IMR-90 (cell line): ENCODE measurements at regions not wholly inside any gene's neighbourhood (a gene's known extent, or its start where the extent isn't known, plus 50 kb on each side); places are given as distances from the start of the nearest gene placed in this dataset.

Experiments used
- ATAC-seq: fragments of 200-7000 bp; cut with Tn5 transposase; 2 replicates; pipeline ENCODE4 v1.9.1; 2020; ENCODE audit warnings: low read depth, mild to moderate bottlenecking, moderate library complexity
- BruUV-seq: library from RNA; stranded (reverse); fragments of 400-500 nt; replicated peaks from 2 replicates; lab custom pipeline; 2021; lab: Mats Ljungman, UMichigan
- CTCF ChIA-PET: fragments of 300-600 bp; formaldehyde crosslinking; extraction: SDS; loops from one replicate; lab custom pipeline; 2021; ENCODE audit warnings: antibody characterized with exemption; lab: Yijun Ruan, JAX
- POLR2A ChIA-PET: fragments of 300-600 bp; sonication (Branson Sonifier 250); formaldehyde crosslinking; loops from one replicate; lab custom pipeline; 2022; ENCODE audit warnings: antibody characterized with exemption; ENCODE audit not compliant: unreplicated experiment; lab: Charles Lee
- DNase-seq: peaks from one replicate; pipeline ENCODE4 v3.0.0; 2013
- H2AFZ ChIP-seq: replicated peaks from 2 replicates; pipeline ENCODE3; 2013; ENCODE audit warnings: low read length, mild to moderate bottlenecking; ENCODE audit not compliant: poor library complexity
- H2AK5ac ChIP-seq: 2 replicates; pipeline ENCODE4 v1.6.1; 2013; ENCODE audit warnings: low read depth, low read length, inconsistent platforms
- H2AK9ac ChIP-seq: replicated peaks from 2 replicates; pipeline ENCODE3; 2013; ENCODE audit warnings: mild to moderate bottlenecking, low read depth, low read length, moderate library complexity; ENCODE audit not compliant: poor library complexity
- H2BK120ac ChIP-seq: 2 replicates; pipeline ENCODE4 v1.6.1; 2013; ENCODE audit warnings: low read depth, low read length, inconsistent platforms
- H2BK15ac ChIP-seq: 3 replicates; pipeline ENCODE4 v1.6.1; 2013; ENCODE audit warnings: low read depth, low read length, inconsistent platforms
- H2BK20ac ChIP-seq: 2 replicates; pipeline ENCODE4 v1.6.1; 2013; ENCODE audit warnings: low read depth, mild to moderate bottlenecking, inconsistent platforms, low read length, moderate library complexity
- H2BK5ac ChIP-seq: 2 replicates; pipeline ENCODE4 v1.6.1; 2013; ENCODE audit warnings: mild to moderate bottlenecking, low read depth, low read length, inconsistent platforms; ENCODE audit not compliant: poor library complexity, severe bottlenecking
- H3K14ac ChIP-seq: replicated peaks from 2 replicates; pipeline ENCODE4 v1.6.1; 2013; ENCODE audit warnings: low read depth, low read length, inconsistent platforms
- H3K18ac ChIP-seq: 2 replicates; pipeline ENCODE4 v1.6.1; 2013; ENCODE audit warnings: low read depth, low read length, control low read depth
- H3K23ac ChIP-seq: 2 replicates; pipeline ENCODE4 v1.6.1; 2013; ENCODE audit warnings: low read depth, low read length, inconsistent platforms
- H3K27ac ChIP-seq: 2 replicates; pipeline ENCODE4 v1.5.1; 2013; ENCODE audit warnings: mild to moderate bottlenecking, control low read depth, low read length; ENCODE audit not compliant: insufficient read depth
- H3K27me3 ChIP-seq: 2 replicates; pipeline ENCODE4 v1.6.1; 2013; ENCODE audit warnings: low read length; ENCODE audit not compliant: control insufficient read depth, insufficient read depth
- H3K36me3 ChIP-seq: 2 replicates; pipeline ENCODE4 v1.6.1; 2013; ENCODE audit warnings: low read length, mixed read lengths; ENCODE audit not compliant: control insufficient read depth, insufficient read depth
- H3K4ac ChIP-seq: 2 replicates; pipeline ENCODE4 v1.6.1; 2013; ENCODE audit warnings: low read depth, low read length, inconsistent platforms
- H3K4me1 ChIP-seq: 2 replicates; pipeline ENCODE4 v1.6.1; 2013; ENCODE audit warnings: low read length, mixed read lengths; ENCODE audit not compliant: control insufficient read depth, insufficient read depth
- H3K4me2 ChIP-seq: 2 replicates; pipeline ENCODE4 v1.6.1; 2013; ENCODE audit warnings: low read depth, mild to moderate bottlenecking, control low read depth, low read length, moderate library complexity
- H3K4me3 ChIP-seq: 2 replicates; pipeline ENCODE4 v1.5.1; 2013; ENCODE audit warnings: low read depth, mild to moderate bottlenecking, control low read depth, low read length, moderate library complexity; ENCODE audit not compliant: insufficient read depth
- H3K56ac ChIP-seq: 2 replicates; pipeline ENCODE4 v1.6.1; 2013; ENCODE audit warnings: low read length, inconsistent platforms; ENCODE audit not compliant: insufficient read depth; ENCODE audit errors: extremely low read depth
- H3K79me1 ChIP-seq, 2 experiments: 2 replicates each; pipeline ENCODE4 v1.6.1; 2013; ENCODE audit warnings: low read length in 2 of 2, inconsistent platforms in 1 of 2, low read depth in 1 of 2
- H3K9ac ChIP-seq: 2 replicates; pipeline ENCODE4 v1.6.1; 2013; ENCODE audit warnings: low read depth, low read length, control low read depth
- H3K9me1 ChIP-seq: 2 replicates; pipeline ENCODE4 v1.6.1; 2013; ENCODE audit warnings: low read length, inconsistent platforms; ENCODE audit not compliant: insufficient read depth
- H3K9me3 ChIP-seq: 2 replicates; pipeline ENCODE4 v1.6.1; 2013; ENCODE audit warnings: low read length; ENCODE audit not compliant: control insufficient read depth, insufficient read depth
- H4K20me1 ChIP-seq: 2 replicates; pipeline ENCODE4 v1.6.1; 2013; ENCODE audit warnings: low read length, inconsistent platforms; ENCODE audit not compliant: insufficient read depth
- H4K5ac ChIP-seq: 2 replicates; pipeline ENCODE4 v1.6.1; 2013; ENCODE audit warnings: mild to moderate bottlenecking, low read depth, low read length, control low read depth
- H4K8ac ChIP-seq, 2 experiments: 2 replicates each; pipeline ENCODE4 v1.6.1; 2013; ENCODE audit warnings: low read depth in 2 of 2, low read length in 2 of 2, control low read depth in 1 of 2, inconsistent platforms in 1 of 2
- H4K91ac ChIP-seq: 2 replicates; pipeline ENCODE4 v1.6.1; 2013; ENCODE audit warnings: low read depth, low read length, inconsistent platforms; ENCODE audit not compliant: insufficient read depth
- BHLHE40 ChIP-seq: fragments of 150-350 bp; IDR thresholded peaks from 2 replicates; pipeline ENCODE4 v1.6.1; 2016; ENCODE audit warnings: mild to moderate bottlenecking, low read depth, low read length
- CEBPB ChIP-seq: IDR thresholded peaks from 2 replicates; pipeline ENCODE4 v1.6.1; 2012; ENCODE audit warnings: low read depth, low read length, improper control_type of control experiment
- CHD1 ChIP-seq: IDR thresholded peaks from 2 replicates; pipeline ENCODE4 v1.6.1; 2012; ENCODE audit warnings: low read depth, low read length, improper control_type of control experiment
- CTCF ChIP-seq: conservative IDR thresholded peaks from 2 replicates; pipeline ENCODE4 v1.5.1; 2012; ENCODE audit warnings: mild to moderate bottlenecking, low read depth, low read length, improper control_type of control experiment
- ELK1 ChIP-seq: fragments of 150-350 bp; IDR thresholded peaks from 2 replicates; pipeline ENCODE4 v1.6.1; 2016; ENCODE audit warnings: low read depth, mild to moderate bottlenecking, low read length, moderate library complexity, borderline replicate concordance
- FOS ChIP-seq: fragments of 150-350 bp; IDR thresholded peaks from 2 replicates; pipeline ENCODE4 v1.6.1; 2016; ENCODE audit warnings: low read depth, low read length
- MAFK ChIP-seq: IDR thresholded peaks from 2 replicates; pipeline ENCODE4 v1.6.1; 2012; ENCODE audit warnings: low read depth, low read length, improper control_type of control experiment
- MAZ ChIP-seq: IDR thresholded peaks from 2 replicates; pipeline ENCODE4 v1.6.1; 2012; ENCODE audit warnings: low read depth, mild to moderate bottlenecking, low read length, improper control_type of control experiment, moderate library complexity, borderline replicate concordance
- MXI1 ChIP-seq: IDR thresholded peaks from 2 replicates; pipeline ENCODE4 v1.6.1; 2012; ENCODE audit warnings: low read depth, mild to moderate bottlenecking, low read length, moderate library complexity, borderline replicate concordance
- NFE2L2 ChIP-seq: fragments of 150-350 bp; IDR thresholded peaks from 2 replicates; pipeline ENCODE4 v1.6.1; 2016; ENCODE audit warnings: low read depth, mild to moderate bottlenecking, low read length
- POLR2A ChIP-seq: IDR thresholded peaks from 2 replicates; pipeline ENCODE4 v1.6.1; 2012; ENCODE audit warnings: mild to moderate bottlenecking, low read depth, low read length
- RAD21 ChIP-seq: IDR thresholded peaks from 2 replicates; pipeline ENCODE4 v1.6.1; 2012; ENCODE audit warnings: low read length, improper control_type of control experiment
- RCOR1 ChIP-seq: IDR thresholded peaks from 2 replicates; pipeline ENCODE4 v1.6.1; 2012; ENCODE audit warnings: mild to moderate bottlenecking, low read length, improper control_type of control experiment; ENCODE audit not compliant: insufficient replicate concordance
- RFX5 ChIP-seq: IDR thresholded peaks from 2 replicates; pipeline ENCODE4 v1.8.0; 2012; ENCODE audit warnings: low read depth, mild to moderate bottlenecking, low read length, moderate library complexity
- SMC3 ChIP-seq: fragments of 150-350 bp; IDR thresholded peaks from 2 replicates; pipeline ENCODE4 v1.6.1; 2016; ENCODE audit warnings: low read depth, mild to moderate bottlenecking, antibody characterized with exemption, low read length, moderate library complexity
- USF2 ChIP-seq: fragments of 150-350 bp; IDR thresholded peaks from 2 replicates; pipeline ENCODE4 v1.6.1; 2017; ENCODE audit warnings: mild to moderate bottlenecking, antibody characterized with exemption, low read length, low read depth
- WGBS, 2 experiments: methylation state at CpG; one replicate each; pipeline versions ENCODE4 v1.1.5 to v1.1.7; 2013; ENCODE audit warnings: missing lambda C conversion rate in 2 of 2; ENCODE audit not compliant: insufficient read length in 1 of 2; ENCODE audit errors: extremely low coverage in 2 of 2; 5-methylcytosine and 5-hydroxymethylcytosine counted together
- dilution Hi-C: fragments of 300-500 bp; cut with HindIII; formaldehyde crosslinking; loops from one replicate; pipeline ENCODE4 v1.14.3; 2018; ENCODE audit warnings: low sequenced_read_pairs; ENCODE audit not compliant: unreplicated experiment
- in situ Hi-C: fragments of 300-500 bp; cut with MboI; formaldehyde crosslinking; loops from 3 replicates; pipeline ENCODE4 v1.14.3; 2019; ENCODE audit warnings: low sequenced_read_pairs, inconsistent platforms, mixed read lengths
- intact Hi-C: fragments of 100-400 bp; cut with micrococcal nuclease; formaldehyde crosslinking; loops from 2 replicates; pipeline ENCODE4 v1.10.0; 2022

- dilution Hi-C loops = no loop called here
- H3K4me3 ChIP-seq = no peak overlapping the region
- H2BK120ac ChIP-seq = no peak overlapping the region
- H4K8ac ChIP-seq = no peak overlapping the region
- no peaks in the 10 kb centered on the region for H4K20me1 ChIP-seq
- intact Hi-C loops = no loop called here
- in situ Hi-C loops = loop anchor here (25.0 kb wide), 1 partner anchor 784 kb away; no protein-coding TSS in a partner anchor
- H3K56ac ChIP-seq = no peak overlapping the region
- H3K23ac ChIP-seq = no peak overlapping the region
- H3K14ac ChIP-seq = no peak overlapping the region
- no peak for ATAC-seq
- H3K9me3 ChIP-seq = no peaks in the 10 kb centered on the region
- H2BK15ac ChIP-seq = no peak overlapping the region
- no CpG with 5 or more reads among the region's 1 CpG for WGBS, 2 experiments
- no peak for TF ChIP-seq RAD21
- TF ChIP-seq MAFK = no peak
- no peak for TF ChIP-seq RFX5
- TF ChIP-seq CTCF = no peak
- no peak for TF ChIP-seq MXI1
- TF ChIP-seq FOS = no peak
- TF ChIP-seq CHD1 = no peak
- TF ChIP-seq MAZ = no peak
- TF ChIP-seq USF2 = no peak
- TF ChIP-seq POLR2A = no peak
- TF ChIP-seq NFE2L2 = no peak
- TF ChIP-seq CEBPB = no peak
- no peak for TF ChIP-seq ELK1
- TF ChIP-seq RCOR1 = no peak
- no peak for TF ChIP-seq BHLHE40
- no peak for TF ChIP-seq SMC3
- no peak overlapping the region for H2BK5ac ChIP-seq
- no peak overlapping the region for H2AK5ac ChIP-seq
- H3K36me3 ChIP-seq = no peaks in the 10 kb centered on the region
- ChIA-PET POLR2A (no interaction called here), CTCF (no interaction called here)
- no peak overlapping the region for H3K27ac ChIP-seq
- no peak overlapping the region for H2AK9ac ChIP-seq
- H2AFZ ChIP-seq = no peak overlapping the region
- H3K27me3 ChIP-seq = no peaks in the 10 kb centered on the region
- no peak overlapping the region for H2BK20ac ChIP-seq
- no TSS peak for BruUV-seq
- no peak overlapping the region for H3K9ac ChIP-seq
- no peak overlapping the region for H3K4me2 ChIP-seq
- H3K18ac ChIP-seq = no peak overlapping the region
- H3K79me1 ChIP-seq = no peaks in the 10 kb centered on the region
- peaks cover 3% of the 10 kb centered on the region for H3K4me1 ChIP-seq
- no peak overlapping the region for H4K5ac ChIP-seq
- no peak for DNase-seq
- H4K91ac ChIP-seq = no peak overlapping the region
- no peak overlapping the region for H3K4ac ChIP-seq
- no peaks in the 10 kb centered on the region; the same call in 1 of the 2 replicates for H3K9me1 ChIP-seq
Observed at GRCh38 chr5:93096561-93096960, 484.5 kb downstream of the NR2F1-AS1 start.
